Thymus (tissue), 11 donors: ENCODE measurements at regions not wholly inside any gene's neighbourhood (a gene's known extent, or its start where the extent isn't known, plus 50 kb on each side); places are given as distances from the start of the nearest gene placed in this dataset.

Experiments
- DNase-seq, 9 donors: peaks; one replicate each; pipeline ENCODE4 v3.0.0-alpha.2; 2013; ENCODE audit warnings: low spot score in 9 of 9, low read depth in 6 of 9, missing footprints in 1 of 9
- H3K27ac ChIP-seq, 2 donors: one replicate each; pipeline ENCODE4 v1.5.1; 2013; ENCODE audit warnings: control low read depth in 1 of 2, low read depth in 1 of 2, low read length in 1 of 2, mild to moderate bottlenecking in 1 of 2, moderate library complexity in 1 of 2
- H3K27me3 ChIP-seq, 2 donors: one replicate each; pipeline ENCODE4 v1.5.1; 2013; ENCODE audit warnings: low read length in 1 of 2; ENCODE audit not compliant: control insufficient read depth in 2 of 2, insufficient read depth in 1 of 2
- H3K36me3 ChIP-seq, 2 donors: one replicate each; pipeline ENCODE4 v1.5.1; 2013; ENCODE audit warnings: low read length in 1 of 2, mild to moderate bottlenecking in 1 of 2, moderate library complexity in 1 of 2; ENCODE audit not compliant: control insufficient read depth in 2 of 2, insufficient read depth in 2 of 2
- H3K4me1 ChIP-seq, 2 donors: one replicate each; pipeline ENCODE4 v1.5.1; 2013; ENCODE audit warnings: low read length in 2 of 2; ENCODE audit not compliant: control insufficient read depth in 2 of 2, insufficient read depth in 2 of 2
- H3K4me3 ChIP-seq, 2 donors: one replicate each; pipeline ENCODE4 v1.5.1; 2013; ENCODE audit warnings: low read length in 2 of 2, control low read depth in 1 of 2, mild to moderate bottlenecking in 1 of 2
- H3K9me3 ChIP-seq, 2 donors: one replicate each; pipeline ENCODE4 v1.5.1; 2013; ENCODE audit warnings: low read length in 1 of 2, mild to moderate bottlenecking in 1 of 2; ENCODE audit not compliant: control insufficient read depth in 2 of 2, insufficient read depth in 1 of 2
- whole genome bisulfite sequencing: extraction: QIAGEN DNeasy Blood & Tissue Kit; methylation state at CpG from one replicate; pipeline ENCODE4 v1.1.7; 2013; 5-methylcytosine and 5-hydroxymethylcytosine counted together
- donor health status: healthy.

GRCh38 chr3:182078316-182078715, 366.6 kb downstream of the SOX2 start:
- Histone ChIP-seq H3K4me3 (no peak overlapping the region), H3K4me1 (no peaks in the 10 kb centered on the region), H3K36me3 (no peaks in the 10 kb centered on the region), H3K27me3 (no peaks in the 10 kb centered on the region), H3K27ac (no peak overlapping the region), H3K9me3 (no peaks in the 10 kb centered on the region)
- no peak for DNase-seq
- 81% methylated on average over 3 of the region's 3 CpGs for WGBS

- no peak overlapping the region for H3K27ac ChIP-seq
- 85% methylated on average over 5 of the region's 5 CpGs for WGBS
- H3K27me3 ChIP-seq, result no peaks in the 10 kb centered on the region
- no peak for DNase-seq
- no peaks in the 10 kb centered on the region for H3K36me3 ChIP-seq
- H3K9me3 ChIP-seq, result no peaks in the 10 kb centered on the region
- H3K4me1 ChIP-seq, result no peaks in the 10 kb centered on the region
- no peak overlapping the region for H3K4me3 ChIP-seq
Measured at GRCh38 chr3:182078929-182079328, 367.2 kb downstream of the SOX2 start.

GRCh38 chr3:182081096-182081495, 369.4 kb downstream of the SOX2 start:
- no peak for DNase-seq
- no peaks in the 10 kb centered on the region for H3K4me1 ChIP-seq
- no peak overlapping the region for H3K27ac ChIP-seq
- H3K36me3 ChIP-seq, result no peaks in the 10 kb centered on the region
- H3K9me3 ChIP-seq, result no peaks in the 10 kb centered on the region
- H3K27me3 ChIP-seq, result no peaks in the 10 kb centered on the region
- WGBS, result 82% methylated on average over 4 of the region's 4 CpGs
- no peak overlapping the region for H3K4me3 ChIP-seq

- DNase-seq, result no peak
- Histone ChIP-seq H3K9me3 (no peaks in the 10 kb centered on the region), H3K36me3 (no peaks in the 10 kb centered on the region), H3K4me3 (no peak overlapping the region), H3K27me3 (no peaks in the 10 kb centered on the region), H3K27ac (no peak overlapping the region), H3K4me1 (no peaks in the 10 kb centered on the region)
- 81% methylated on average over 2 of the region's 2 CpGs for WGBS
Measured at GRCh38 chr3:182083112-182083511, 371.4 kb downstream of the SOX2 start.

GRCh38 chr3:182092662-182093262, 381.0 kb downstream of the SOX2 start:
- Histone ChIP-seq H3K36me3 (no peaks in the 10 kb centered on the region), H3K27me3 (no peaks in the 10 kb centered on the region), H3K4me3 (no peak overlapping the region), H3K27ac (no peak overlapping the region), H3K4me1 (no peaks in the 10 kb centered on the region), H3K9me3 (no peaks in the 10 kb centered on the region)
- 37% methylated on average over 6 of the region's 6 CpGs for WGBS
- no peak for DNase-seq

- no peak for DNase-seq
- Histone ChIP-seq H3K4me3 (no peak overlapping the region), H3K27ac (no peak overlapping the region), H3K4me1 (no peaks in the 10 kb centered on the region), H3K9me3 (no peaks in the 10 kb centered on the region), H3K36me3 (no peaks in the 10 kb centered on the region), H3K27me3 (no peaks in the 10 kb centered on the region)
- 97% methylated on average over 4 of the region's 4 CpGs for WGBS
Measured at GRCh38 chr3:182094321-182094720, 382.6 kb downstream of the SOX2 start.

GRCh38 chr3:182104881-182105280, 393.2 kb downstream of the SOX2 start:
- no peak for DNase-seq
- Histone ChIP-seq H3K9me3 (no peaks in the 10 kb centered on the region), H3K27ac (no peak overlapping the region), H3K27me3 (no peaks in the 10 kb centered on the region), H3K4me1 (no peaks in the 10 kb centered on the region), H3K36me3 (no peaks in the 10 kb centered on the region), H3K4me3 (no peak overlapping the region)
- WGBS, result 88% methylated on average over 4 of the region's 4 CpGs

GRCh38 chr3:182105875-182106274, 394.1 kb downstream of the SOX2 start:
- DNase-seq, result no peak
- Histone ChIP-seq H3K27ac (no peak overlapping the region), H3K9me3 (no peaks in the 10 kb centered on the region), H3K4me1 (no peaks in the 10 kb centered on the region), H3K27me3 (no peaks in the 10 kb centered on the region), H3K4me3 (no peak overlapping the region), H3K36me3 (no peaks in the 10 kb centered on the region)
- WGBS, result 90% methylated on average over 4 of the region's 4 CpGs

- Histone ChIP-seq H3K36me3 (no peaks in the 10 kb centered on the region), H3K9me3 (no peaks in the 10 kb centered on the region), H3K4me1 (no peaks in the 10 kb centered on the region), H3K4me3 (no peak overlapping the region), H3K27me3 (no peaks in the 10 kb centered on the region), H3K27ac (no peak overlapping the region)
- no peak for DNase-seq
Measured at GRCh38 chr3:182108371-182108770, 396.6 kb downstream of the SOX2 start.

GRCh38 chr3:182111967-182112366, 400.2 kb downstream of the SOX2 start:
- H3K27me3 ChIP-seq, result no peaks in the 10 kb centered on the region
- H3K9me3 ChIP-seq, result no peaks in the 10 kb centered on the region
- 85% methylated on average over 4 of the region's 4 CpGs for WGBS
- no peak overlapping the region for H3K4me3 ChIP-seq
- H3K4me1 ChIP-seq, result no peaks in the 10 kb centered on the region
- no peak overlapping the region for H3K27ac ChIP-seq
- no peaks in the 10 kb centered on the region for H3K36me3 ChIP-seq
- DNase-seq, result no peak
